Left cardiac atrium (tissue), 4 donors: ENCODE measurements at regions not wholly inside any gene's neighbourhood (a gene's known extent, or its start where the extent isn't known, plus 50 kb on each side); places are given as distances from the start of the nearest gene placed in this dataset.
"Not testable (repeated sequence)": the region's sequence is repeated elsewhere in the genome, so short reads cannot be mapped to it uniquely, and the experiment has no call there.

Source experiments
- ATAC-seq, 2 donors: fragments of 200-7000 bp; cut with Tn5 transposase; one replicate each; pipeline ENCODE4 v1.9.1; 2020; ENCODE audit warnings: mild to moderate bottlenecking in 2 of 2, moderate library complexity in 2 of 2
- DNase-seq: peaks from one replicate; pipeline ENCODE4 v3.0.0-alpha.2; 2020
- intact Hi-C, 2 donors: fragments of 100-400 bp; cut with DNase I; formaldehyde crosslinking; loops; one replicate each; pipeline versions ENCODE4 v1.14.1 to v1.15.1; 2022 to 2023
- donor health status: DM: no; HTN: yes; CAD: no.
- donor health status: DM: no; HTN: yes; CAD: no; lungs with severe emphysema.
- donor health status: DM: yes; HTN: yes; CAD: no.
- donor health status: Dilated cardiomyopathy.

DNA sequence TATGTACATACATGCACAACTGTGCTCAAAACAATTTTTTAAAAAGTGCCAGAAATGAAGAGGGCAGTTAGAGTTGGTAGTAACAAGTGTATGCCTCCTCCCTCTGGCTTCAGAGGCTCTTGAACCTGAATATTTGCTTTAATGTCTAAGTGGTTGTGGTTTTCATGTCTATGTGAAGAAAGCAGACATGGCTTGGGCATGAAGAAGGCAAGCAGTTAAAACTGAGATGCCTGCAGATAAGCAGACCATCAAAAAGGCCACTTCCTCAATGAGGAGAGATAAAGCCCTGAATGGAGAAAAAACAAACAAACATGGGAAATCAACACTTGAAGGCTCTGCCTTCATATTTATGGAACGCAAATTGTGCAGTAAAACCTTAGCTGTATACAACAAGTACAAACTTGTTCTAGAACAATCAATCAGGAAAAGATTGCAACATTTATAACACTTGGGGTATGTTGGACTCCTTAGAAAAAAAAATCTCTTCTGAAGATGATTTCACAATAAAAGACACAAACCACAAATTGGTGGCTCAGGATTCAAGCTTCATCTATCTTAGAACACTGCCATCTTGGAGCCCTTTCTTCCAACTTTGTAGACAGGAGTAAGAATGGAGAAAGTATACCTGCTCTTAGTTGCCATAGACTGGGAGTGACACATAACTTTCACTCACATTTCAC lies 52.7 kb upstream of the PLA2G4A start:
- ATAC-seq = no peak
- DNase-seq = no peak
- intact Hi-C loops = no loop called here

DNA sequence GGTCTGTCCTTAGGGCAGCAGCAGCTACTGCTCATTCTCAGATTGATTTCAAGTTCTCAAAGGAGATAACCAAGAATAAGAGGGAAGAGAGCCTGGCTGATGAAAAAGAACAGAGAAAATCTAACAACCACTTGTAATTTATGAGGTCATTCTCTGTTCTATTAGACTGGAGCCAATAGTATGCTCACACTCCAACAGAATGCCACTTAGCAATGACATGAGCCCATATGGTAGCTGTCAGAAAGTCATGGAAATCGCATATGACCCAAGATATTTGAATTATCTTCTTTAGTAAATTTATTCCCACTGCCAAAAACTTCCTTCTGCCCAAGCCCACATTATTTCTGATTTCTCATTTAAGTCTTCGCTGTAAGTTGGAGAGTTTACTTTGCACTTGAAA lies 53.7 kb upstream of the PLA2G4A start:
- intact Hi-C loops = no loop called here
- ATAC-seq (no peak), DNase-seq (no peak)

DNA sequence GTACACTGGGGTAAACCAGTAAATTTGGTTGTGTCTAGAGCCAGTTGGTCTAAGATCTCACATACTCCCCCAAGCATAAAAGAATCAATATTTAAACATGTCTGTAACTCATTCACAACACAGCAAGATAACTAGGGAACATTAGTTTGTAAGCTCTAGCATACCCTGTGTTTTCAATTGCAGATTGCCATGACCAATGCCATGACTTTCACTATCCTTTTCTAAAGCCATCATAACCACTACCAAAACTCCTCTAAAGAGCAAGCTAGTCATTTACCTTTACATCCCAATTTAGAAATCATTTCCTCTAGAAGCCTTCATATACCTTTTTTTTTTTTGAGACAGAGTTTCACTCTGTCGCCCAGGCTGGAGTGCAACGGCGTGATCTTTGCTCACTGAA lies 56.5 kb upstream of the PLA2G4A start:
- DNase-seq = no peak
- intact Hi-C loops = no loop called here

DNA sequence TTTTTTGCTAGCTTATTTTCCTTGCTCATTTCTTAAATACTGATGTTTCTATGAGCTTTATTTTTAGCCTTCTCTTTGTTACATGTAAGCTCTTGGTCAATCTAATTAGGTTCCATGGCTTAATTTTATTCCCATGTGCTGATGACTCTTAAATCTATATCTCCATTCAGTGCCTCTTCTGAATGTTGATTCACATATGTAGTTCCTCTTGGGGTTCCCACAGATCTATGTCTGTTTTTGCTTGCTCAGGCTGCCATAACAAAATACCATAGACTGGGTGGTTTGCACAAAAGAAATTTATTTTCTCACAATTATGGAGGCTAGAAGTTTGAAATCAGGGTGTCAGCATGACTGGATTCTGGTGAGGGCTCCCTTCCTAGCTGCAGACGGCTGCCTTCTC lies 58.3 kb upstream of the PLA2G4A start:
- intact Hi-C loops = no loop called here
- no peak for ATAC-seq

More for the DNA sequence above, 56.5 kb upstream of the PLA2G4A start:
- ATAC-seq = no peak

GRCh38 chr1:186768906-186769305 lies 59.8 kb upstream of the PLA2G4A start:
- DNase-seq (no peak), ATAC-seq (no peak)
- intact Hi-C loops = no loop called here

More for the DNA sequence above, 58.3 kb upstream of the PLA2G4A start:
- no peak for DNase-seq

DNA sequence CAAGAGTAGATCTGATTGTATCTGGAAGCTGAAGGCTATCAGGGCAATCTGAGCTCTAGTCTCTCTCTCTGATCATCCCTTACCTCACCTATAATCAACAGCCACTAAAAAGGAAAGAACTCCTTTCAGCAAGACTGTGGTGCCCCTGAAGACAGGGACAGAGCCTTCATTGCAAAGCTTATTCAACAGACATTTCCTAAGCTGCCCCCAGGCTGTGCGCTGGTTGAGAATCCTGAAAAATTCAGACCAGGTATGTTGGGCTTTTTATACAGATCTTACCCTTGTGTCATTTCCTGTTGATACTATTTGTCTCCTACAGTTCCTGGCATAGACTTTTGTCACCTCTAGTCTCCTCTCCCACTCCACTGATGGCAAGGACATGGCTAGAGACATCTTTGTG lies 63.3 kb upstream of the PLA2G4A start:
- DNase-seq = no peak
- intact Hi-C loops = no loop called here
- no peak for ATAC-seq

DNA sequence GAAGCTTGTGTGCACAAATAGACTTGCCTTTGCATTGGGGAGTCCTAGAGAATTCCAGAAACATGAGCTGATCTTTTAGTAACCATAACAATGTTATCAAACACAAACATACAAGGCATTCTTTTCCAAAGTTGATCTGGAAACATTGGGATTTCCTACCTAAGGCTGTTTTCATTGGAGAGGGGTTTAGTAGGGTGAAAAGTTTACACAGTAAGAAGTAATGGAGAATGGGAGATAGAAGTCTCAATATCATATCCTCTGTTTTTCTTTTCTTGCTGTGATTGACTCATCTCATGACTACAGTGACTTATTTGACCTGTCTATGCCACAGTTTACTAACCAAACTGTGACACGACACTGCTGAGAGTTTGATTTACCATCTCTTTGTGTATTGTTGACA lies 65.6 kb upstream of the PLA2G4A start:
- intact Hi-C loops = no loop called here
- no peak for DNase-seq
- ATAC-seq = peak in 1 of 2 donors; percentile 70

DNA sequence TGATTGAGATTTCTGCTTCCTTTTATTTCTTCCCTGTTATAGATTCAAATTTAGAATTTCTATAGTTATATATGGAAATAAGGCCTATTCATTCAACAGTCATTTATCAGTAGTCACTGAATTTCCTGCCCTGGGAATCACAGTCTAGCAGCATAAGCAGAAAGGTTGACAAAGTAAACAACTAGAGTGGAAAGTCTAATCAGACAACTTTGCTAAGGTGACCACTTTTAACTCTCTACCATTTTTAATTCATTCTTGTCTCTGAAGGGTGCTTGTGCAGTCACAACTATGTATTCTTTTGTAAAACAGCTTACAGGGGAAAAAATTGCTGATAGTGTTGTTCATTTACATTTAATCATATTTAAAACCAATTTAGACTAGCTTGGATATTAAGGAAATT lies 66.1 kb upstream of the PLA2G4A start:
- DNase-seq (no peak), ATAC-seq (no peak)
- intact Hi-C loops = no loop called here

GRCh38 chr1:186761358-186761757 lies 67.4 kb upstream of the PLA2G4A start:
- DNase-seq (no peak), ATAC-seq (no peak)
- intact Hi-C loops = no loop called here

GRCh38 chr1:186760446-186760845 lies 68.3 kb upstream of the PLA2G4A start:
- ATAC-seq = no peak
- no peak for DNase-seq
- intact Hi-C loops = no loop called here

DNA sequence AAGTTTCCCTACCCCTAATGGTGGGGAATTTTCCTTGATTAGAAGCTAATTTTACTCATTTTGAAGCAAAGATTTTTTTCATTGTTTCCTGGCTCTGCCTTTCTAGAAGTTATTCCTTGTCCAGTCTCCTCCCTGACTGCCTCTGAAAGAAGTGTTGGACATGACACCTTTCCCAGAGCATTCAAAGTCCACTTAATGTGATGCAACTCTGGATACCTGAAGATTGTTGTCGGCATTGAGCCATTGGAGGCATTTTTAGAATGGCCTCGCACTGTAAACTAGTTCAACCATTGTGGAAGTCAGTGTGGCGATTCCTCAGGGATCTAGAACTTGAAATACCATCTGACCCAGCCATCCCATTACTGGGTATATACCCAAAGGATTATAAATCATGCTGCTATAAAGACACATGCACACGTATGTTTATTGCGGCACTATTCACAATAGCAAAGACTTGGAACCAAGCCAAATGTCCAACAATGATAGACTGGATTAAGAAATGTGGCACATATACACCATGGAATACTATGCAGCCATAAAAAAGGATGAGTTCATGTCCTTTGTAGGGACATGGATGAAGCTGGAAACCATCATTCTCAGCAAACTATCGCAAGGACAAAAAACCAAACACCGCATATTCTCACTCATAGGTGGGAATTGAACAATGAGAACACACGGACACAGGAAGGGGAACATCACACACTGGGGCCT lies 69.7 kb upstream of the PLA2G4A start:
- ATAC-seq, intact Hi-C loops, DNase-seq: not testable (repeated sequence)

DNA sequence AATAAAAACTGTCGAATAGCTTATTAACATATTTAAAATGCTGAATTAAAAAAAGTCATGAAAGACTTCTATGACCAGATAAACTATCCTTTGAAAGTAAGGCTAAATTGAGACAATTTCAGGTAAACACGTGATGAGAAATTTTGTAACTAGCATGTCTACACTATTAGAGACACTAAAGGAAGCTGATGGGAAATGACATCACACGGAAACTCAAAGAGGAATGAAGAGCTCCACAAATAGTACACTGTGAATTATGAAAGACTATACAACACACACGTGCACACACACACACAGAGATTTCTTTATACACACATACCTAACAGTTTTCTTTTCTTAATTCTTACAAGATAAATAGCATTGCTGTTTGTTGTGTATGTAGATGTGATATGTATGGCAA lies 70.9 kb upstream of the PLA2G4A start:
- no peak for ATAC-seq

DNA sequence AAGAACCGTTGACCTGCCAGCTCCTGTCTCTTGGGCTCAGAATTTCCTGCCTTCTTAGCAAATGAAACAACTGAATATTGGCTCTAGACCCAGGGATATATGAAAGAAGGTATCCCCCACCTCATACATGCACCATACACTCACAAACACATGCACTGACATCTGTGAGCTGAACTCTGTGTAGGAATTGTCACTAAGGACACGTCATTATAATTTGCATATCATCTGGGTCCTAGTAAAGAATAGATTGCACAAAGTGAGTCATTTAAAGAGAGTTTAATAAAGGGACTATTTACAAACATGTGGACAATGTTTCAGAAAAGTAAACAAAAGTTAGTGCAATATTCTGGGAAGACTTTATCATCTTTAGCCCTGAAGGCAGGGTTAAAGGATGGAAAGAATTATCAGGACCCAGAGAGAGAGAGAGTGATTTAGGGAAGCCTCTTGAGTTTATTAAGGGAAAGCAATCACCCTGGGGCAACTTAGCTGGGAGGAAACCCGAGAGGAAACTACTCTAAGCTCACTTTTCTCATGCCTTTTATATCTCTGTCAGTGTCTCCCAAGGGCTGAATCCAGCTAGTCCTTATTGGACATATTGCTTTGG lies 74.1 kb upstream of the PLA2G4A start:
- DNase-seq (no peak), ATAC-seq (no peak)
- intact Hi-C loops = no loop called here

More for the DNA sequence above, 70.9 kb upstream of the PLA2G4A start:
- no peak for DNase-seq
- intact Hi-C loops = no loop called here

DNA sequence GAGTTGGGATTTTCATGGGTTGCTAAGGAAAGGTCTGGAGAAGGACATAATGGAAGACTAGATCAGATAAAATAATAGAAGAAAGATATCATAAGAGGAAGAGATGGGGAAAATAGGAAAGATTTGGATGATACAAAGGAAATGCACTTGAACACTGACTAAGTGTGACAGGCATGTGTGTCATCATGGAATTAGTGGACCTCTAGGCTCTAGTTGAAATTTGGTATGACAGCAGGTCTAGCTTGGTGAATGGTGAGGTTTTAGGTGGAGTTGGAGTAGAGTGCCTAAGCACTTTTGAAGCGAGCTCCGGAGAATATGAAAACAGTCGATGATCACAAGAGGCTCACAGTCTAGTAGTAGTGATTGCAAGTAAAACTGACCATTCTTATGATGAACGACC lies 73.0 kb upstream of the PTGS2 start:
- DNase-seq (no peak), ATAC-seq (no peak)
- intact Hi-C loops = no loop called here

GRCh38 chr1:186750257-186750656 lies 70.0 kb upstream of the PTGS2 start:
- peak in 1 of 2 donors; percentile 59 for ATAC-seq
- no peak for DNase-seq
- intact Hi-C loops = no loop called here

DNA sequence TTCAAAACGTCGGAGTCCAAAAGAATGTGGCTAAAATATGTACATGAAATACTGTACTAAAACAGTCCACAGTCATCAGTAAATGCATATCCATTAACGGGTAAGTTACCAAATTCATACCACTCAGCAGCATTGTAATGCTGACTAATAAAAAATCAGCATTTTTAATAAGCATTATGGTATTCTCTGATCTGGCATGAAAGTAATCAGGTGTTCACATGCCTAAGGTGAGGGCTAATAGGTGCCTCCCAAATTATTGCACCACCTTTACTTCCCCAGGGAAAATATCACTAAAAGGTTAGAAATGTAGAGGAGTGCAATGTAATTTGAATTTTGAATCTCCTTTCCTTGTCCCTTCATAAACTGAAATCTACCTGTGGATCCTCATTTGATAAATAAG lies 69.6 kb upstream of the PTGS2 start:
- no peak for DNase-seq
- intact Hi-C loops = no loop called here
- no peak for ATAC-seq

GRCh38 chr1:186747661-186748060 lies 67.4 kb upstream of the PTGS2 start:
- no peak for DNase-seq
- intact Hi-C loops = no loop called here
- no peak for ATAC-seq

- DNase-seq (no peak), ATAC-seq (no peak)
- intact Hi-C loops = no loop called here
These were observed 65.4 kb upstream of the PTGS2 start for GRCh38 chr1:186745531-186746146.

DNA sequence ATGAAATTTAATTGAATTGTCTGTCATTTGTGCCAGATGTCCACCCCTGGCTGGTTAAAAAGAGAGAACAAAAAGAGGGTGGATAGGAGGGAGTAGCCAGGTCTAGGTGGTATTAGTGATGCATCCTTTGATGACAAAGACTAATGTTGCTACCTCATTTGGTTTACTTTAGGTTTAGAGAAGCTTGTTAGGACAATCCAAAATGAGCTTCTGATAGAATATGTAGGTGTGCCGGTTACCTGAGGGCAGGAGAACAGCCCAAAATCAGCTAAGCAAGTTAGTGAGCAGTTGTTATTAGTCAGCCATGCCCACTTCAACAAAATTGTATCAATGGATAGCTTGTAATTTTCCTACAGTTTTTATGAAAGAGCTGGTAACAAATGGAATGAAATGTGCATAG lies 61.4 kb upstream of the PTGS2 start:
- intact Hi-C loops = no loop called here
- DNase-seq (no peak), ATAC-seq (no peak)

GRCh38 chr1:186740324-186740723 lies 60.1 kb upstream of the PTGS2 start:
- intact Hi-C loops = no loop called here
- DNase-seq (no peak), ATAC-seq (no peak)
